GM12892 (cell line): ENCODE measurements at regions not wholly inside any gene's neighbourhood (a gene's known extent, or its start where the extent isn't known, plus 50 kb on each side); places are given as distances from the start of the nearest gene placed in this dataset.

Experiments
- POLR2A ChIP-seq: IDR thresholded peaks from 2 replicates; pipeline ENCODE4 v1.6.1; 2011; ENCODE audit warnings: low read depth, low read length, control low read depth
- POLR2AphosphoS5 ChIP-seq: IDR thresholded peaks from 2 replicates; pipeline ENCODE4 v1.6.1; 2011; ENCODE audit warnings: low read depth, low read length, control low read depth
- TAF1 ChIP-seq: IDR thresholded peaks from 2 replicates; pipeline ENCODE4 v1.6.1; 2011; ENCODE audit warnings: low read depth, mild to moderate bottlenecking, control low read depth, low read length, borderline replicate concordance

GRCh38 chr11:19347911-19348310, 107.2 kb upstream of the E2F8 start:
- TF ChIP-seq POLR2A (no peak), POLR2AphosphoS5 (no peak), TAF1 (no peak)
